ENCODE measurements at regions not wholly inside any gene's neighbourhood (a gene's known extent, or its start where the extent isn't known, plus 50 kb on each side); places are given as distances from the start of the nearest gene placed in this dataset.

DNA sequence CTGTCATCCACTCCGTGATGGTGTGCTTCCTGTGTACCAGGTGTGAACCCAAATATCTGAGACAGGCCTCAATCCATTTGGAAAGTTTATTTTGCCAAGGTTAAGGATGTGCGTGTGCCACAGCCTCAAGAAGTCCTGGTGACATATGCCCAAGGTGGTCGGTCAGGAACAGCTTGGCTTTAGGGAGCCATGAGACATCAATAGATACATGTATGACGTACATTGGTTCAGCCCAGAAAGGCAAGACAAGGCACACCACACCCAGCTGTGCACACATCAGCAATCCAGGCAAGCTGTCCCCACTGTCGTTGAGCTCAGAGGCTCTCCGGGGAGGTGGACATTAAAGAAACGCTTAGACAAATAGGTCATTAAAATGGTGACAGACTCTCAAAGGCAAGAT lies 56.8 kb upstream of the SHANK2 start:
- no peak for DNase-seq

DNA sequence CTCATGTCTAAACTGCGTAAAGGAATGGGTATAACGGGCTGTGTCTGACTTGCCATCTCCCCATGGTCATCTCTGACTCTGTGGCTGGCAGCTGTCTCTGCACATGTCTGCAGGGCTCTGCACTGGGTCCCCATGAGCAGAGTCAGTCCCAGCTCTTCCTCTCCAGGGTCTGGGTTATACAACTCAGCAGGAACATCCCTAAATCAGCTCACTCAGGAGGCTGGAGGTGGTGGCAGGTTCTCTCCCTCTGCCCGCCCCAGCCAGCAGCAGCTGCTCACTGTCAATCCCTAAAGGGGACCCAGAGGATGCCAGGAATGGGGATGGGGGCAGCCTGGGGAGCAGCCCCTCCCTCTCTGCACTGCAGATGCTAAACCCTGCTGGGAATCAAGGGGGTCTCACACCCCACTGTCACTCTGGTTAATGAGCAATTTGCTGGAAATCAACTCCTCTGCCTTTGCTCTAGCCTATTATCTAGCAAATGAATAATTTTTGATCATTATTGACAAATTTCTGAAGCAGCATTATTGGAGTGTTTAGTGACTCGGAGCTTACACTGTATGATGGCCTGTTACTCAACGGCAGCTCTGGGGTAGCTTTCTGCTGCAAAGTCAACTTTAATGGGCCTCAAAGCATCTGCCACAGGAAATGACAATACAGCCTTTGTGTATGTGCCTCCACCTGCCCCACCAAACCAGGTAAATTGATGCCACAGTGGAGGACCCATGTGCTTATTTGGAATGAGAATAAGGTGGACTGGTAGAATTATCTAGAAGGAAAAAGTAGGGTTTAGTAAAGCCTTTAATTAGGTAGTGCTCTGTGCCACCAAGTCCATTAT lies 55.7 kb upstream of the SHANK2 start:
- DNase-seq = no peak

DNA sequence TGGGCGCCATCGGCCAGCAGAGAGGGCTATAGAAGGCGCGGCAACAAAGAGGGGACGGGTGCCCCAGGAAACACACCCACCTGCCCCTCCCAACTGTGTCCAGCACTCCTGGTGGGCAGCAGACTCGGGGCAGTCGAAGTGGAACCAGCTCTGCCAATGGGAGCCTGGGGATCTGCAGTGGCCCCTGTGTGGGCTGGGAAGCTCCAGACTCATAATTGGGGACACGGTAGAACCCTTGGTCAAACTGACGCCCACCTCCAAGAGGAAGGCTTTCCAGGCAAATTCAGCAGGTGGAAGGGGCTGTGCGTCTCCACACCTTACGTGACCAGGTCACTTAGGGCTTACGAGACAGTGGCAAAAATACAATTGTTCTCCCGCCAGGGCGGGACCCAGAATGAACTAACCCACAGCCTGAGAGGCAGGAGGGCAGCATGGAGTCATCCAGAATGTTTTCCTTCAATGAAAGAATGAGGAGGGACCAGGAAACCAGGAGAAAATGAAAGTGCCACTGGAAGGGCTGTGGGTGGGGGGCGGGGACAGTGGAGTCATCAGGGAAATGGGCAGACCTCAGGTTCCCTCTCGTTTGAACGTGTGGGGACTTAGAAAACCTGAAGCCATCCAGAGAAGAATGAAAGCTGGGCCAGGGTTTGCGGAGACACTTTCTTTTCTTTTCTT lies 53.2 kb upstream of the SHANK2 start:
- DNase-seq = no peak

DNA sequence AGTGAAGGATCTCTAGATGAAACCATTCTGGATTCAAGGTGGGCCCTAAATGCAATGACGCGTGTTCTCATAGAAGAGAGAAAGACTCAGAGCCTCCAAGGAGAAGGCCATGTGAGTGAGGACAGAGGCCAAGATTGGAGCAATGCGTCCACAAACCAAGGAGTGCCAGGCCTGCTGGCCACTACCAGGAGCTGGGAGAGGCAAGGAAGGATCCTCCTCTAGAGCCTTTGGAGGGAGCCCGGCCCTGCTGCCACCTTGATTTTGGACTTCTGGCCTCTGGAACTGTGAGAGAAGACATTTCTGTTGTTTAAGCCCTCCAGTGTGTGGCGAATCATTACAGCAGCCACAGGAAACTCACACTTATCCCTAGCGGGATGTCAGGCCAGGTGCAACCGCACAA lies 52.7 kb upstream of the SHANK2 start:
- DNase-seq = no peak

DNA sequence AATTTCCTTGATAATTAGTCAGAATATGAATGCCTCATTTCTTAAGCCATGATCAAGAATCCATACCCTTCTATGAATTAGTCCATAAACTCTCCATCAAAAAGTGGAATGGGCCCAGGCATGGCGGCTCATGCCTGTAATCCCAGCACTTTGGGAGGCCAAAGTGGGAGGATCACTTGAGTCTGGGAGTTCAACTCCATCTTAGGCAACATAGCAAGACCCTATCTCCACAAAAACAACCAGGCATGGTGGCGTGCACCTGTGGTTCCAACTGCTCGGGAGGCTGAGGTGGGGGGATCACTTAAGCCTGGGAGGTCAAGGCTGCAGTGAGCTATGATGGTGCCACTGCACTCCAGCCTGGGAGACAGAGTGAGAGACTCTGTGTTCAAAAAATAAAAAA lies 52.1 kb upstream of the SHANK2 start:
- DNase-seq = no peak

DNA sequence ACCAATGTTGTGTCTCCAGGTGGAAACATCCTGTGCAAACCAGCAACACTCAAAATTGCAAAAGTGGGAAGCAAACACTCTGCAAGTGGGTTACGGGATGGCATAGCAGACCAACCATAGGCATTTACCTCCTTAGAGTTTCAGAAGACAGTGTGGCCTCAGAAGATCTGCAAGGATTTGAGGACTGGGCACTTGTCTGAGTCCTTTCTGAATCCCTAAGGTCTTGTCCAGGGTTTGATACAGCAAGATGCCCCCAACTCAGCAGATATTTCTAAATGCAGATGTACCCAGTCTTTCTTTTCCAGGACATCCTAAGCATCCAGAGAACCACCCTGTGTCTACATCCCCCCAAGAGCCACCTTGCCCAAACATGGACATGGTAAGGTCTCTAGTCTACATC lies 51.7 kb upstream of the SHANK2 start:
- no peak for DNase-seq

DNA sequence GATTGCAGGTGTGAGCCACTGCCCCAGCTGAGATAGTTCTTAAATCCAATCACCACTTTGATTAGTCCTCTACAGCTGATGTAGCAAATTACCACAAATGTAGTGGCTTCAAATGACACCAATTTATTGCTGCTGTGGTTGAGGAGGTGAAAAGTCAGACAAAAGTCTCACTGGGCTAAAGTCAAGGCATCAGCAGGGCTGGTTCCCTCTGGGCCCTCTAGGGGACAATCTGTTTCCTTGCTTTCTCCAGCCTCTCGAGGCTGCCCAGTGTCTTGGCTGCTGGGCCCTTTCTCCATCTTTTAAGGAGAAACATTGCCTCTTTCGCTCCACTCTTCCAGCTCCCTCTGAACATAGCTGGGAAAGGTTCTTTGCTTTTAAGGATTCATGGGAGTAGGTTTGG lies 50.5 kb upstream of the SHANK2 start:
- DNase-seq = no peak

DNA sequence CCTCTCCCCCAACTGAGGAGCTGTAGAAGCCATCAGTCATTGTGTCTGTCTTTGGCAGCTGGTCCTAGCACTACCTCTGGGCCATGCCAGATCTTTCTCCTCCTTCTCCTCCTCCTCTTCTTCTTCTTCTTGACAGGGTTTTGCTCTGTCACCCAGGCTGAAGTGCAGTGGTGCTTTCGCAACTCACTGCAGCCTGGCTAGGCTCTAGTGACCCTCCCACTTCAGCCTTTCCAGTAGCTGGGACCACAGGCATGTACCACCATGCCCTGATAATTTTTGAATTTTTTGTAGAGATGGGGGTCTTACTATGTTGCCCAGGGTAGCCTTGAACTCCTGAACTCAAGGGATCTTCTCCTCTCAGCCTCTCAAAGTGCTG lies 50.1 kb upstream of the SHANK2 start:
- DNase-seq = no peak

All from midbrain (tissue), 1 donor.